ENCODE measurements at regions not wholly inside any gene's neighbourhood (a gene's known extent, or its start where the extent isn't known, plus 50 kb on each side); places are given as distances from the start of the nearest gene placed in this dataset.

GRCh38 chr16:74117798-74118197 is 178.8 kb upstream of the PSMD7 start:
- TF ChIP-seq EZH2 (IDR thresholded peaks at IDR 0.05), result no peak
- TF ChIP-seq POLR2A (IDR thresholded peaks at IDR 0.05; ENCODE audit: borderline replicate concordance, extremely low read depth, insufficient read depth, insufficient read length), result no peak
